IMR-90 (cell line): ENCODE measurements at regions not wholly inside any gene's neighbourhood (a gene's known extent, or its start where the extent isn't known, plus 50 kb on each side); places are given as distances from the start of the nearest gene placed in this dataset.

ENCODE experiments used
- ATAC-seq: fragments of 200-7000 bp; cut with Tn5 transposase; 2 replicates; pipeline ENCODE4 v1.9.1; 2020; ENCODE audit warnings: low read depth, mild to moderate bottlenecking, moderate library complexity
- BruUV-seq: library from RNA; stranded (reverse); fragments of 400-500 nt; replicated peaks from 2 replicates; lab custom pipeline; 2021; lab: Mats Ljungman, UMichigan
- CTCF ChIA-PET: fragments of 300-600 bp; formaldehyde crosslinking; extraction: SDS; loops from one replicate; lab custom pipeline; 2021; ENCODE audit warnings: antibody characterized with exemption; lab: Yijun Ruan, JAX
- POLR2A ChIA-PET: fragments of 300-600 bp; sonication (Branson Sonifier 250); formaldehyde crosslinking; loops from one replicate; lab custom pipeline; 2022; ENCODE audit warnings: antibody characterized with exemption; ENCODE audit not compliant: unreplicated experiment; lab: Charles Lee
- DNase-seq: peaks from one replicate; pipeline ENCODE4 v3.0.0; 2013
- H2AFZ ChIP-seq: replicated peaks from 2 replicates; pipeline ENCODE3; 2013; ENCODE audit warnings: low read length, mild to moderate bottlenecking; ENCODE audit not compliant: poor library complexity
- H2AK5ac ChIP-seq: 2 replicates; pipeline ENCODE4 v1.6.1; 2013; ENCODE audit warnings: low read depth, low read length, inconsistent platforms
- H2AK9ac ChIP-seq: replicated peaks from 2 replicates; pipeline ENCODE3; 2013; ENCODE audit warnings: mild to moderate bottlenecking, low read depth, low read length, moderate library complexity; ENCODE audit not compliant: poor library complexity
- H2BK120ac ChIP-seq: 2 replicates; pipeline ENCODE4 v1.6.1; 2013; ENCODE audit warnings: low read depth, low read length, inconsistent platforms
- H2BK15ac ChIP-seq: 3 replicates; pipeline ENCODE4 v1.6.1; 2013; ENCODE audit warnings: low read depth, low read length, inconsistent platforms
- H2BK20ac ChIP-seq: 2 replicates; pipeline ENCODE4 v1.6.1; 2013; ENCODE audit warnings: low read depth, mild to moderate bottlenecking, inconsistent platforms, low read length, moderate library complexity
- H2BK5ac ChIP-seq: 2 replicates; pipeline ENCODE4 v1.6.1; 2013; ENCODE audit warnings: mild to moderate bottlenecking, low read depth, low read length, inconsistent platforms; ENCODE audit not compliant: poor library complexity, severe bottlenecking
- H3K14ac ChIP-seq: replicated peaks from 2 replicates; pipeline ENCODE4 v1.6.1; 2013; ENCODE audit warnings: low read depth, low read length, inconsistent platforms
- H3K18ac ChIP-seq: 2 replicates; pipeline ENCODE4 v1.6.1; 2013; ENCODE audit warnings: low read depth, low read length, control low read depth
- H3K23ac ChIP-seq: 2 replicates; pipeline ENCODE4 v1.6.1; 2013; ENCODE audit warnings: low read depth, low read length, inconsistent platforms
- H3K27ac ChIP-seq: 2 replicates; pipeline ENCODE4 v1.5.1; 2013; ENCODE audit warnings: mild to moderate bottlenecking, control low read depth, low read length; ENCODE audit not compliant: insufficient read depth
- H3K27me3 ChIP-seq: 2 replicates; pipeline ENCODE4 v1.6.1; 2013; ENCODE audit warnings: low read length; ENCODE audit not compliant: control insufficient read depth, insufficient read depth
- H3K36me3 ChIP-seq: 2 replicates; pipeline ENCODE4 v1.6.1; 2013; ENCODE audit warnings: low read length, mixed read lengths; ENCODE audit not compliant: control insufficient read depth, insufficient read depth
- H3K4ac ChIP-seq: 2 replicates; pipeline ENCODE4 v1.6.1; 2013; ENCODE audit warnings: low read depth, low read length, inconsistent platforms
- H3K4me1 ChIP-seq: 2 replicates; pipeline ENCODE4 v1.6.1; 2013; ENCODE audit warnings: low read length, mixed read lengths; ENCODE audit not compliant: control insufficient read depth, insufficient read depth
- H3K4me2 ChIP-seq: 2 replicates; pipeline ENCODE4 v1.6.1; 2013; ENCODE audit warnings: low read depth, mild to moderate bottlenecking, control low read depth, low read length, moderate library complexity
- H3K4me3 ChIP-seq: 2 replicates; pipeline ENCODE4 v1.5.1; 2013; ENCODE audit warnings: low read depth, mild to moderate bottlenecking, control low read depth, low read length, moderate library complexity; ENCODE audit not compliant: insufficient read depth
- H3K56ac ChIP-seq: 2 replicates; pipeline ENCODE4 v1.6.1; 2013; ENCODE audit warnings: low read length, inconsistent platforms; ENCODE audit not compliant: insufficient read depth; ENCODE audit errors: extremely low read depth
- H3K79me1 ChIP-seq, 2 experiments: 2 replicates each; pipeline ENCODE4 v1.6.1; 2013; ENCODE audit warnings: low read length in 2 of 2, inconsistent platforms in 1 of 2, low read depth in 1 of 2
- H3K9ac ChIP-seq: 2 replicates; pipeline ENCODE4 v1.6.1; 2013; ENCODE audit warnings: low read depth, low read length, control low read depth
- H3K9me1 ChIP-seq: 2 replicates; pipeline ENCODE4 v1.6.1; 2013; ENCODE audit warnings: low read length, inconsistent platforms; ENCODE audit not compliant: insufficient read depth
- H3K9me3 ChIP-seq: 2 replicates; pipeline ENCODE4 v1.6.1; 2013; ENCODE audit warnings: low read length; ENCODE audit not compliant: control insufficient read depth, insufficient read depth
- H4K20me1 ChIP-seq: 2 replicates; pipeline ENCODE4 v1.6.1; 2013; ENCODE audit warnings: low read length, inconsistent platforms; ENCODE audit not compliant: insufficient read depth
- H4K5ac ChIP-seq: 2 replicates; pipeline ENCODE4 v1.6.1; 2013; ENCODE audit warnings: mild to moderate bottlenecking, low read depth, low read length, control low read depth
- H4K8ac ChIP-seq, 2 experiments: 2 replicates each; pipeline ENCODE4 v1.6.1; 2013; ENCODE audit warnings: low read depth in 2 of 2, low read length in 2 of 2, control low read depth in 1 of 2, inconsistent platforms in 1 of 2
- H4K91ac ChIP-seq: 2 replicates; pipeline ENCODE4 v1.6.1; 2013; ENCODE audit warnings: low read depth, low read length, inconsistent platforms; ENCODE audit not compliant: insufficient read depth
- CEBPB ChIP-seq: IDR thresholded peaks from 2 replicates; pipeline ENCODE4 v1.6.1; 2012; ENCODE audit warnings: low read depth, low read length, improper control_type of control experiment
- CTCF ChIP-seq: conservative IDR thresholded peaks from 2 replicates; pipeline ENCODE4 v1.5.1; 2012; ENCODE audit warnings: mild to moderate bottlenecking, low read depth, low read length, improper control_type of control experiment
- FOS ChIP-seq: fragments of 150-350 bp; IDR thresholded peaks from 2 replicates; pipeline ENCODE4 v1.6.1; 2016; ENCODE audit warnings: low read depth, low read length
- MXI1 ChIP-seq: IDR thresholded peaks from 2 replicates; pipeline ENCODE4 v1.6.1; 2012; ENCODE audit warnings: low read depth, mild to moderate bottlenecking, low read length, moderate library complexity, borderline replicate concordance
- NFE2L2 ChIP-seq: fragments of 150-350 bp; IDR thresholded peaks from 2 replicates; pipeline ENCODE4 v1.6.1; 2016; ENCODE audit warnings: low read depth, mild to moderate bottlenecking, low read length
- POLR2A ChIP-seq: IDR thresholded peaks from 2 replicates; pipeline ENCODE4 v1.6.1; 2012; ENCODE audit warnings: mild to moderate bottlenecking, low read depth, low read length
- RCOR1 ChIP-seq: IDR thresholded peaks from 2 replicates; pipeline ENCODE4 v1.6.1; 2012; ENCODE audit warnings: mild to moderate bottlenecking, low read length, improper control_type of control experiment; ENCODE audit not compliant: insufficient replicate concordance
- RFX5 ChIP-seq: IDR thresholded peaks from 2 replicates; pipeline ENCODE4 v1.8.0; 2012; ENCODE audit warnings: low read depth, mild to moderate bottlenecking, low read length, moderate library complexity
- WGBS, 2 experiments: methylation state at CpG; one replicate each; pipeline versions ENCODE4 v1.1.5 to v1.1.7; 2013; ENCODE audit warnings: missing lambda C conversion rate in 2 of 2; ENCODE audit not compliant: insufficient read length in 1 of 2; ENCODE audit errors: extremely low coverage in 2 of 2; 5-methylcytosine and 5-hydroxymethylcytosine counted together
- dilution Hi-C: fragments of 300-500 bp; cut with HindIII; formaldehyde crosslinking; loops from one replicate; pipeline ENCODE4 v1.14.3; 2018; ENCODE audit warnings: low sequenced_read_pairs; ENCODE audit not compliant: unreplicated experiment
- in situ Hi-C: fragments of 300-500 bp; cut with MboI; formaldehyde crosslinking; loops from 3 replicates; pipeline ENCODE4 v1.14.3; 2019; ENCODE audit warnings: low sequenced_read_pairs, inconsistent platforms, mixed read lengths
- intact Hi-C: fragments of 100-400 bp; cut with micrococcal nuclease; formaldehyde crosslinking; loops from 2 replicates; pipeline ENCODE4 v1.10.0; 2022
- TF ChIP-seq, protein P1 (sequence below): fragments of 150-350 bp; IDR thresholded peaks from 2 replicates; pipeline ENCODE4 v1.6.1; 2017; ENCODE audit warnings: mild to moderate bottlenecking, antibody characterized with exemption, low read length, low read depth

- dilution Hi-C loops, result no loop called here
- no peak overlapping the region for H3K4me3 ChIP-seq
- CTCF ChIA-PET, result no interaction called here
- no peak overlapping the region for H4K8ac ChIP-seq
- POLR2A ChIA-PET, result no interaction called here
- TF ChIP-seq, protein P1, sequence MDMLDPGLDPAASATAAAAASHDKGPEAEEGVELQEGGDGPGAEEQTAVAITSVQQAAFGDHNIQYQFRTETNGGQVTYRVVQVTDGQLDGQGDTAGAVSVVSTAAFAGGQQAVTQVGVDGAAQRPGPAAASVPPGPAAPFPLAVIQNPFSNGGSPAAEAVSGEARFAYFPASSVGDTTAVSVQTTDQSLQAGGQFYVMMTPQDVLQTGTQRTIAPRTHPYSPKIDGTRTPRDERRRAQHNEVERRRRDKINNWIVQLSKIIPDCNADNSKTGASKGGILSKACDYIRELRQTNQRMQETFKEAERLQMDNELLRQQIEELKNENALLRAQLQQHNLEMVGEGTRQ, result no peak
- TF ChIP-seq CEBPB, result no peak
- TF ChIP-seq MXI1, result no peak
- TF ChIP-seq RCOR1, result no peak
- TF ChIP-seq RFX5, result no peak
- no peak for TF ChIP-seq POLR2A
- no peak for TF ChIP-seq NFE2L2
- TF ChIP-seq CTCF, result no peak
- TF ChIP-seq FOS, result no peak
- H2BK15ac ChIP-seq, result no peak overlapping the region
- H2AK9ac ChIP-seq, result no peak overlapping the region
- H3K79me1 ChIP-seq, result no peaks in the 10 kb centered on the region
- H3K56ac ChIP-seq, result no peak overlapping the region
- H2BK20ac ChIP-seq, result no peak overlapping the region
- no peak overlapping the region for H3K4me2 ChIP-seq
- no peak overlapping the region for H3K27ac ChIP-seq
- H3K9me1 ChIP-seq, result no peaks in the 10 kb centered on the region
- no peaks in the 10 kb centered on the region for H3K4me1 ChIP-seq
- H3K27me3 ChIP-seq, result no peaks in the 10 kb centered on the region
- peaks cover 67% of the 10 kb centered on the region for H3K9me3 ChIP-seq
- no peak overlapping the region for H3K14ac ChIP-seq
- no peak for ATAC-seq
- intact Hi-C loops, result no loop called here
- no peak for DNase-seq
- H3K4ac ChIP-seq, result no peak overlapping the region
- no TSS peak for BruUV-seq
- H2BK120ac ChIP-seq, result no peak overlapping the region
- H4K91ac ChIP-seq, result no peak overlapping the region
- H3K18ac ChIP-seq, result no peak overlapping the region
- no peak overlapping the region for H2BK5ac ChIP-seq
- in situ Hi-C loops, result no loop called here
- no peaks in the 10 kb centered on the region for H3K36me3 ChIP-seq
- no peaks in the 10 kb centered on the region for H4K20me1 ChIP-seq
- H3K9ac ChIP-seq, result no peak overlapping the region
- no peak overlapping the region for H2AK5ac ChIP-seq
- H2AFZ ChIP-seq, result no peak overlapping the region
- WGBS, 2 experiments, result no CpG with 5 or more reads among the region's 13 CpGs
- no peak overlapping the region for H4K5ac ChIP-seq
- no peak overlapping the region for H3K23ac ChIP-seq
Measured at GRCh38 chr13:111625526-111626315, 305.3 kb downstream of the TEX29 start.
